Osteoblast (primary cell): ENCODE measurements at regions not wholly inside any gene's neighbourhood (a gene's known extent, or its start where the extent isn't known, plus 50 kb on each side); places are given as distances from the start of the nearest gene placed in this dataset.
"Not testable (repeated sequence)": the region's sequence is repeated elsewhere in the genome, so short reads cannot be mapped to it uniquely, and the experiment has no call there.

Experiments used
- DNase-seq: peaks from one replicate; pipeline ENCODE4 v3.0.0; 2011; ENCODE audit warnings: low spot score, mixed read lengths; ENCODE audit not compliant: insufficient read length; ENCODE audit errors: missing footprints
- H2AFZ ChIP-seq: 2 replicates; pipeline ENCODE4 v1.6.0; 2011; ENCODE audit warnings: mild to moderate bottlenecking, low read length
- H3K27ac ChIP-seq: 2 replicates; pipeline ENCODE4 v1.5.1; 2011; ENCODE audit warnings: mild to moderate bottlenecking, low read depth, low read length, moderate library complexity
- H3K27me3 ChIP-seq: 2 replicates; pipeline ENCODE4 v1.6.0; 2012; ENCODE audit warnings: mild to moderate bottlenecking, control low read depth, inconsistent platforms, low read length, moderate library complexity; ENCODE audit not compliant: insufficient read depth
- H3K36me3 ChIP-seq: 2 replicates; pipeline ENCODE4 v1.5.1; 2011; ENCODE audit warnings: mild to moderate bottlenecking, low read length, control low read depth, moderate library complexity; ENCODE audit not compliant: insufficient read depth
- H3K4me1 ChIP-seq: 2 replicates; pipeline ENCODE4 v1.5.1; 2011; ENCODE audit warnings: mild to moderate bottlenecking, low read length, control low read depth, moderate library complexity; ENCODE audit not compliant: insufficient read depth
- H3K4me2 ChIP-seq: 2 replicates; pipeline ENCODE4 v1.6.0; 2011; ENCODE audit warnings: mild to moderate bottlenecking, low read length; ENCODE audit not compliant: insufficient read depth
- H3K4me3 ChIP-seq: fragments of 200-600 bp; sonication (generic); 3 replicates; pipeline ENCODE4 v1.5.1; 2012; ENCODE audit warnings: mild to moderate bottlenecking, low read length, inconsistent platforms; ENCODE audit not compliant: insufficient read depth
- H3K79me2 ChIP-seq: 2 replicates; pipeline ENCODE4 v1.6.0; 2012; ENCODE audit warnings: mild to moderate bottlenecking, low read length, control low read depth, inconsistent platforms; ENCODE audit not compliant: insufficient read depth
- H3K9me3 ChIP-seq: 2 replicates; pipeline ENCODE4 v1.5.1; 2011; ENCODE audit warnings: low read depth, low read length, control low read depth
- H4K20me1 ChIP-seq: 2 replicates; pipeline ENCODE4 v1.6.0; 2012; ENCODE audit warnings: mild to moderate bottlenecking, low read length, control low read depth; ENCODE audit not compliant: insufficient read depth
- TF ChIP-seq, protein P1 (sequence below): IDR thresholded peaks from 2 replicates; pipeline ENCODE4 v1.5.1; 2011; ENCODE audit warnings: mild to moderate bottlenecking, low read depth, low read length, moderate library complexity; ENCODE audit errors: extremely low read depth

DNA sequence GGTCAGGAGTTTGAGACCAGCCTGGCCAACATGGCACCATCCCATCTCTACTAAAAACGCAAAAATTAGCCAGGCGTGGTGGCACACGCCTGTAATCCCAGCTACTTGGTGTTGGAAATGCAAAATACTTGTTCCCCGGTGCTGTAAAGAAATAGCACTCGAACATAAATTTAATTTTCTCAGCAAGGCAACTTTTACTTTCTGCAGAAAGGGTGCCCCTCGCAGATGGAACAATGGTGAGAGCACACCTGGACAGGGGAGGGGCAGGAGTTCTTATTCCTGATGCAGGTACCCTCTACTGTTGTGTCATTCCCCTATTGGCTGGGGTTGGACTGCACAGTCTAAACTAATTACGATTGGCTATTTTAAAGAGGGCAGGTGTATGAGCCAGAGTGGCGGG lies 139.7 kb downstream of the FHIP1A start:
- no peak overlapping the region for H3K4me3 ChIP-seq
- H3K79me2 ChIP-seq: no peaks in the 10 kb centered on the region
- H3K4me1 ChIP-seq: no peaks in the 10 kb centered on the region
- no peaks in the 10 kb centered on the region for H3K36me3 ChIP-seq
- H4K20me1 ChIP-seq: no peaks in the 10 kb centered on the region
- no peaks in the 10 kb centered on the region for H3K27me3 ChIP-seq
- TF ChIP-seq, protein P1, sequence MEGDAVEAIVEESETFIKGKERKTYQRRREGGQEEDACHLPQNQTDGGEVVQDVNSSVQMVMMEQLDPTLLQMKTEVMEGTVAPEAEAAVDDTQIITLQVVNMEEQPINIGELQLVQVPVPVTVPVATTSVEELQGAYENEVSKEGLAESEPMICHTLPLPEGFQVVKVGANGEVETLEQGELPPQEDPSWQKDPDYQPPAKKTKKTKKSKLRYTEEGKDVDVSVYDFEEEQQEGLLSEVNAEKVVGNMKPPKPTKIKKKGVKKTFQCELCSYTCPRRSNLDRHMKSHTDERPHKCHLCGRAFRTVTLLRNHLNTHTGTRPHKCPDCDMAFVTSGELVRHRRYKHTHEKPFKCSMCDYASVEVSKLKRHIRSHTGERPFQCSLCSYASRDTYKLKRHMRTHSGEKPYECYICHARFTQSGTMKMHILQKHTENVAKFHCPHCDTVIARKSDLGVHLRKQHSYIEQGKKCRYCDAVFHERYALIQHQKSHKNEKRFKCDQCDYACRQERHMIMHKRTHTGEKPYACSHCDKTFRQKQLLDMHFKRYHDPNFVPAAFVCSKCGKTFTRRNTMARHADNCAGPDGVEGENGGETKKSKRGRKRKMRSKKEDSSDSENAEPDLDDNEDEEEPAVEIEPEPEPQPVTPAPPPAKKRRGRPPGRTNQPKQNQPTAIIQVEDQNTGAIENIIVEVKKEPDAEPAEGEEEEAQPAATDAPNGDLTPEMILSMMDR: no peak
- H3K9me3 ChIP-seq: no peaks in the 10 kb centered on the region
- no peak overlapping the region for H2AFZ ChIP-seq
- no peak for DNase-seq
- no peak overlapping the region for H3K27ac ChIP-seq
- H3K4me2 ChIP-seq: no peak overlapping the region

DNA sequence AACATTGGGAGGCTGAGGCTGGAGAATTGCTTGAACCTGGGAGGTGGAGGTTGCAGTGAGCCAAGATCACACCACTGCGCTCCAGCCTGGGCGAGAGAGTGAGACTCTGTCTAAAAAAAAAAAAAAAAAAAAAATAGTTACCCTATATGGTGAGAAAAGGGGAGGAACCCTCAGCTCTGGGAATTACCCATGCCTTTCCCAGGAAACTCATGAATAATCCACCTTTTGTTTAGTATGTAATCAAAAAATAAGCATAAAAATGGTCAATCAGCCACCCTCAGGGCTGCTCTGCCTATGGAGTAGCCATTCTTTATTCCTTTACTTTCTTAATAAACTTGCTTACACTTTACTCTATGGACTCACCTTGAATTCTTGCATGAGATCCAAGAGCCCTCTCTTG lies 140.4 kb downstream of the FHIP1A start:
- H3K4me2 ChIP-seq, H3K9me3 ChIP-seq, H3K36me3 ChIP-seq: not testable (repeated sequence)

DNA sequence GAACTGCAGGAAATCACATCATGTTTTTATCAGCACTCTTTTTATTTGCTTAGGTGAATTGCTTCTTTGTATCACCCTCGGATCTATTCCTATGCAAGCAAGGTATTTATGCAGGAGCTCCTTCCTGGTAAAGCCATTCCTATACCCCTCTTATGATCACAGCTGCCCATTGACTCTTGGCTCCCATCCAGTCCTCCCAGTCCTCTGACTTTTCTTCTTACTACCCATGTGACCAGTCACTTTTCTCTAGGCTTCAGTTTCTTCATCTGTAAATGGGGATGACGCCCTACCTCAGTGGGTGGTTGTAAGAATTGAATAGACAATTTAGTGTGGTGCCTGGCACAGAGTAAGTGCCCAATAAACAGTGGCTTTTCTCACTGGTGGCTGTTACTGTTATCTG lies 144.9 kb downstream of the FHIP1A start:
- Histone ChIP-seq H3K36me3 (no peaks in the 10 kb centered on the region), H2AFZ (no peak overlapping the region), H3K27ac (no peak overlapping the region), H3K27me3 (no peaks in the 10 kb centered on the region), H3K4me3 (no peak overlapping the region), H3K9me3 (no peaks in the 10 kb centered on the region), H4K20me1 (no peaks in the 10 kb centered on the region), H3K4me1 (no peaks in the 10 kb centered on the region), H3K79me2 (no peaks in the 10 kb centered on the region), H3K4me2 (no peak overlapping the region)
- no peak for DNase-seq
- TF ChIP-seq, protein P1: no peak

More for the DNA sequence above, 140.4 kb downstream of the FHIP1A start:
- not testable (repeated sequence) for H2AFZ ChIP-seq, H3K27me3 ChIP-seq, H3K27ac ChIP-seq, H3K4me1 ChIP-seq, H3K4me3 ChIP-seq, H4K20me1 ChIP-seq, DNase-seq, H3K79me2 ChIP-seq

DNA sequence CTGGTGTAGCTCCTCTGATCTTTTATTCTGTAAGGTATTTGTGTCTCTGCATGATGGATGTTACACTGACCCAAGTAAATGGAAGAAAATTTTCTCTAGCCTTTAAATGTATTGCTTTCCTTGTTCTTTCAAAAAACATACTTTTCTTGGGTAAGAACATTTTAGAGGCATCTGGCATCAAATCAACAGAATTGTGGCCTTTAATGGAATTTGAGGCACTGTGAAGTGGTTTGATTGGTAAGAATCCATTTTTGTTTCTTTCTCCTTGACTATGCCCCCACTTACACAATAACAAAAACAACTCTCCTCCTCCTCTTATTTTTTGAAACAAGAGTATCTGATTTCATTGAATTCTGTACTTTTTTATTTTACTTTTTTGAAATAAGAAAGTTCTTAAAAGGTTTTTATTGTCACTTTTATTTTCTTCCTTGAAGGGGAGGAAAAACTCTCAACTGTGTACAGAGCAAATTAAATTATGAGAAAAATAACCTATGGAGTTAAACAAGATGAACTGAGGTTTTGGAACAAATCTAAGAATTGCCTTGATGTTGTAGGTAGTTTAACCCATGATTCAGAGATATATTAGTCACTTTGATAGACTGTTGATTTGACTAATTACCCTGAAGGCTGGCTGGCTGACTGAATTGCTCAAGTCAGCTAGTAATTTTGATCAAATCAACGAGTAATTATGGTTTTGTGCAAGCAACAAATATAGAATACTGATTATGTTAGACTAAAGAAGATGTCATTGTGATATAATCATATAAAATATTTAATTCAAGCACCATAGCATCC lies 146.4 kb downstream of the FHIP1A start:
- DNase-seq: no peak
- H3K36me3 ChIP-seq: no peaks in the 10 kb centered on the region

More for the DNA sequence above, 146.4 kb downstream of the FHIP1A start:
- no peaks in the 10 kb centered on the region for H3K79me2 ChIP-seq
- no peaks in the 10 kb centered on the region for H3K4me1 ChIP-seq
- H3K27me3 ChIP-seq: no peaks in the 10 kb centered on the region
- no peaks in the 10 kb centered on the region for H4K20me1 ChIP-seq
- no peak overlapping the region for H3K4me3 ChIP-seq
- no peak overlapping the region for H2AFZ ChIP-seq
- TF ChIP-seq, protein P1: no peak
- no peaks in the 10 kb centered on the region for H3K9me3 ChIP-seq
- no peak overlapping the region for H3K4me2 ChIP-seq
- H3K27ac ChIP-seq: no peak overlapping the region
